ENCODE measurements at regions not wholly inside any gene's neighbourhood (a gene's known extent, or its start where the extent isn't known, plus 50 kb on each side); places are given as distances from the start of the nearest gene placed in this dataset.

GRCh38 chr2:105593221-105593967, 151.3 kb upstream of the NCK2 start:
- H3K9me3 ChIP-seq (ENCODE audit: low read length): peaks cover 5% of the 10 kb centered on the region
- H3K4me3 ChIP-seq (ENCODE audit: low read length): no peak overlapping the region
- no peaks in the 10 kb centered on the region for H3K27me3 ChIP-seq (ENCODE audit: insufficient read depth, low read length)
- H3K36me3 ChIP-seq (ENCODE audit: insufficient read depth, low read length): no peaks in the 10 kb centered on the region
- no peak overlapping the region for H2AFZ ChIP-seq (ENCODE audit: low read depth, low read length)
- H3K4me1 ChIP-seq (ENCODE audit: insufficient read depth, low read length): peaks cover 4% of the 10 kb centered on the region

- no peaks in the 10 kb centered on the region for H3K27me3 ChIP-seq (ENCODE audit: insufficient read depth, low read length)
- no peak overlapping the region for H2AFZ ChIP-seq (ENCODE audit: low read depth, low read length)
- H3K4me3 ChIP-seq (ENCODE audit: low read length): no peak overlapping the region
- peaks cover 5% of the 10 kb centered on the region for H3K9me3 ChIP-seq (ENCODE audit: low read length)
- H3K36me3 ChIP-seq (ENCODE audit: insufficient read depth, low read length): no peaks in the 10 kb centered on the region
- peaks cover 10% of the 10 kb centered on the region for H3K4me1 ChIP-seq (ENCODE audit: insufficient read depth, low read length)
Measured at GRCh38 chr2:105592288-105592687, 152.4 kb upstream of the NCK2 start.

GRCh38 chr2:105590780-105591660, 153.7 kb upstream of the NCK2 start:
- no peaks in the 10 kb centered on the region for H3K27me3 ChIP-seq (ENCODE audit: insufficient read depth, low read length)
- H2AFZ ChIP-seq (ENCODE audit: low read depth, low read length): no peak overlapping the region
- no peak overlapping the region for H3K4me3 ChIP-seq (ENCODE audit: low read length)
- peaks cover 10% of the 10 kb centered on the region for H3K4me1 ChIP-seq (ENCODE audit: insufficient read depth, low read length)
- no peaks in the 10 kb centered on the region for H3K36me3 ChIP-seq (ENCODE audit: insufficient read depth, low read length)
- H3K9me3 ChIP-seq (ENCODE audit: low read length): peaks cover 5% of the 10 kb centered on the region

DNA sequence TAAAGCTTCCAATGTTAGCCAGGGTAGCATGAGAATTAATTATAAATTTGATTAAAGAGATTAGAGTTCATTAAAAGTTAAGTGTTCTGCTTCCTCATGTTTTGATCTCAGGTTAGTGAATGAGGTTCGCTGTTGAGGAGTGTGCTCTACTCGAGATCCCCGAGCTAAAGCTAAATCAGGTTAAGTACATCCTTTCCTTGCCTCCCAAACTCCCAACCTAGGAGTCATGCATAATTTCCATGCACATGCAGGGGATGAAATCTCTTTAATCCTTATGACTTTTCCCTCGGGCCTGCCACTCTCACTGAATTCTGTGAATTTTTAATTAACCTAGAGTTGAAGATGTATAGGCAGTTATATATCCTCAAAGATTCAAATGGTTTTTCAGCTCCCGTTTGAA, 156.1 kb upstream of the NCK2 start:
- Histone ChIP-seq H3K36me3 (ENCODE audit: insufficient read depth, low read length) (no peaks in the 10 kb centered on the region), H3K4me3 (ENCODE audit: low read length) (no peak overlapping the region), H3K9me3 (ENCODE audit: low read length) (peaks cover 5% of the 10 kb centered on the region), H3K27me3 (ENCODE audit: insufficient read depth, low read length) (no peaks in the 10 kb centered on the region), H2AFZ (ENCODE audit: low read depth, low read length) (no peak overlapping the region), H3K4me1 (ENCODE audit: insufficient read depth, low read length) (peaks cover 18% of the 10 kb centered on the region)

- H3K4me1 ChIP-seq (ENCODE audit: insufficient read depth, low read length): peaks cover 18% of the 10 kb centered on the region
- H3K27me3 ChIP-seq (ENCODE audit: insufficient read depth, low read length): no peaks in the 10 kb centered on the region
Measured at GRCh38 chr2:105587637-105588036, 157.1 kb upstream of the NCK2 start.

GRCh38 chr2:105584435-105585010, 160.2 kb upstream of the NCK2 start:
- H3K4me3 ChIP-seq (ENCODE audit: low read length): no peak overlapping the region
- peaks cover 15% of the 10 kb centered on the region for H3K4me1 ChIP-seq (ENCODE audit: insufficient read depth, low read length)
- H3K36me3 ChIP-seq (ENCODE audit: insufficient read depth, low read length): no peaks in the 10 kb centered on the region
- no peaks in the 10 kb centered on the region for H3K27me3 ChIP-seq (ENCODE audit: insufficient read depth, low read length)
- no peak overlapping the region for H2AFZ ChIP-seq (ENCODE audit: low read depth, low read length)
- peaks cover 3% of the 10 kb centered on the region for H3K9me3 ChIP-seq (ENCODE audit: low read length)

More at GRCh38 chr2:105587637-105588036, 157.1 kb upstream of the NCK2 start:
- Histone ChIP-seq H2AFZ (ENCODE audit: low read depth, low read length) (no peak overlapping the region), H3K36me3 (ENCODE audit: insufficient read depth, low read length) (no peaks in the 10 kb centered on the region), H3K9me3 (ENCODE audit: low read length) (peaks cover 5% of the 10 kb centered on the region), H3K4me3 (ENCODE audit: low read length) (no peak overlapping the region)

- Histone ChIP-seq H3K4me3 (ENCODE audit: low read length) (no peak overlapping the region), H3K4me1 (ENCODE audit: insufficient read depth, low read length) (peaks cover 12% of the 10 kb centered on the region), H3K9me3 (ENCODE audit: low read length) (no peaks in the 10 kb centered on the region), H2AFZ (ENCODE audit: low read depth, low read length) (no peak overlapping the region), H3K36me3 (ENCODE audit: insufficient read depth, low read length) (no peaks in the 10 kb centered on the region), H3K27me3 (ENCODE audit: insufficient read depth, low read length) (no peaks in the 10 kb centered on the region)
Measured at GRCh38 chr2:105582952-105583660, 161.6 kb upstream of the NCK2 start.

- Histone ChIP-seq H2AFZ (ENCODE audit: low read depth, low read length) (no peak overlapping the region), H3K4me1 (ENCODE audit: insufficient read depth, low read length) (peaks cover 13% of the 10 kb centered on the region), H3K27me3 (ENCODE audit: insufficient read depth, low read length) (no peaks in the 10 kb centered on the region), H3K36me3 (ENCODE audit: insufficient read depth, low read length) (no peaks in the 10 kb centered on the region), H3K9me3 (ENCODE audit: low read length) (no peaks in the 10 kb centered on the region), H3K4me3 (ENCODE audit: low read length) (no peak overlapping the region)
Measured at GRCh38 chr2:105581555-105581944, 163.2 kb upstream of the NCK2 start.

DNA sequence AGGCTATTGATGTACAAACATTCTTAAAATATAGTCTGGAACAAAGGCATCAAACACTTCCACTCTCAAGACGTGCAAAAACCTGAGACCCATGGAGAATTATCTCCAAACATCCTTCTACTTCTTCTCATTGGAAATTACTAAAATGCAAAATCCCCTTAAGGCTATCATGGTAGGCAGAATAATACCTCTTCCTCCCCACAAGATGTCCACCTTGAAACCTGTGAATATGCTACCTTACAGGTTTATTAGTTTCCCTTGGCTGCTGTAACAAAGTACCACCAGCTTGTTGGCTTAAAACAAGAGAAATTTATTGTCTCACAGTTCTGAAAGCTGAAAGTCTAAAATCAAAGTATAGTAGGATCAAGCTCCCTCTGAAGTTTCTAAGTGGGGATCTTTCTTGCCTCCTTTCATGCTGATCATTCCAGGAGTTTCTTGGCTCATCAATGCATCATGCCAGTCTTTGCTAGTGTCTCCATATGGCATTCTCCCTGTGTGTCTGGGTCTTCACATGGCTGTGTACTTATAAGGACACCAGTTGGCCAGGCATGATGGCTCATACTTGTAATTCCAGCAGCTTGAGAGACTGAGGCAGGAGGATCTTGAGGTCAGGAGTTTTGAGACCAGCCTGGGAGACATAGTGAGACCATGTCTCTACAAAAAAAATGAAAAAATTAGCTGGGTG, 163.7 kb upstream of the NCK2 start:
- Histone ChIP-seq H2AFZ (ENCODE audit: low read depth, low read length) (no peak overlapping the region), H3K27me3 (ENCODE audit: insufficient read depth, low read length) (no peaks in the 10 kb centered on the region), H3K4me3 (ENCODE audit: low read length) (no peak overlapping the region), H3K9me3 (ENCODE audit: low read length) (no peaks in the 10 kb centered on the region), H3K4me1 (ENCODE audit: insufficient read depth, low read length) (peaks cover 15% of the 10 kb centered on the region), H3K36me3 (ENCODE audit: insufficient read depth, low read length) (no peaks in the 10 kb centered on the region)

DNA sequence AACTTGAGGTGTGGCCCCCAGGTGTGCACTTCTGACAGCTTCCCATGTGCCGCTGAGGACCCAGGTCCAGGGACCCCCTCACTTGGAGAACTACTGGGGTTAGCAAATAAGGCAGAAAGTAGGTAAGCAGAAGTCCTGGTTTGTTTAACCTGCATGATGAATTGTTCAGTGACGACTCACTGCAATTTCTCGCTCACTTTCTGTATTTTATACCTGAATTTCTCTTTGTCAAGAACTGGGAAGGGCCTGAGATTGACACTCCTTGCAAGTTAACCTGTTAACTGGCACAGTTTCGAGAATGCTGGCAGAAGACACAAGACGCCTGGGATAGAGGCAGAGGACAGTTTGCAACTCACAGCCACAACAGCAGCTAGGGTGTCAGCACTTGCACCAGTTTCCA, 164.5 kb upstream of the NCK2 start:
- Histone ChIP-seq H3K27me3 (ENCODE audit: insufficient read depth, low read length) (no peaks in the 10 kb centered on the region), H3K4me1 (ENCODE audit: insufficient read depth, low read length) (peaks cover 15% of the 10 kb centered on the region), H3K36me3 (ENCODE audit: insufficient read depth, low read length) (no peaks in the 10 kb centered on the region), H2AFZ (ENCODE audit: low read depth, low read length) (no peak overlapping the region), H3K4me3 (ENCODE audit: low read length) (no peak overlapping the region), H3K9me3 (ENCODE audit: low read length) (no peaks in the 10 kb centered on the region)

GRCh38 chr2:105578166-105578565, 166.5 kb upstream of the NCK2 start:
- H2AFZ ChIP-seq (ENCODE audit: low read depth, low read length): no peak overlapping the region
- H3K4me1 ChIP-seq (ENCODE audit: insufficient read depth, low read length): peaks cover 6% of the 10 kb centered on the region
- H3K36me3 ChIP-seq (ENCODE audit: insufficient read depth, low read length): no peaks in the 10 kb centered on the region
- no peak overlapping the region for H3K4me3 ChIP-seq (ENCODE audit: low read length)
- H3K27me3 ChIP-seq (ENCODE audit: insufficient read depth, low read length): peaks cover 4% of the 10 kb centered on the region
- no peaks in the 10 kb centered on the region for H3K9me3 ChIP-seq (ENCODE audit: low read length)

- Histone ChIP-seq H2AFZ (ENCODE audit: low read depth, low read length) (no peak overlapping the region), H3K36me3 (ENCODE audit: insufficient read depth, low read length) (no peaks in the 10 kb centered on the region), H3K4me1 (ENCODE audit: insufficient read depth, low read length) (peaks cover 6% of the 10 kb centered on the region), H3K9me3 (ENCODE audit: low read length) (no peaks in the 10 kb centered on the region), H3K27me3 (ENCODE audit: insufficient read depth, low read length) (peaks cover 4% of the 10 kb centered on the region), H3K4me3 (ENCODE audit: low read length) (no peak overlapping the region)
Measured at GRCh38 chr2:105577762-105578161, 166.9 kb upstream of the NCK2 start.
